SK-N-SH treated with all-trans-retinoic acid at 6 μM for 48 hours (cell line): ENCODE measurements at regions not wholly inside any gene's neighbourhood (a gene's known extent, or its start where the extent isn't known, plus 50 kb on each side); places are given as distances from the start of the nearest gene placed in this dataset.

Experiments
- ARNTL ChIP-seq: fragments of 450-650 bp; formaldehyde crosslinking; IDR thresholded peaks from 2 replicates; pipeline ENCODE4 v1.5.0; 2020; ENCODE audit warnings: low read depth, mild to moderate bottlenecking, moderate library complexity, borderline replicate concordance
- GLIS3 ChIP-seq: fragments of 250-450 bp; sonication (Bioruptor Pico); IDR thresholded peaks from 2 replicates; pipeline ENCODE4 v1.5.0; 2020; ENCODE audit warnings: mild to moderate bottlenecking, moderate library complexity
- ISL1 ChIP-seq: fragments of 250-450 bp; sonication (Bioruptor Pico); IDR thresholded peaks from 2 replicates; pipeline ENCODE4 v2.1.2; 2022; ENCODE audit warnings: mild to moderate bottlenecking, moderate library complexity
- PPARA ChIP-seq: fragments of 250-450 bp; sonication (Bioruptor Pico); IDR thresholded peaks from 2 replicates; pipeline ENCODE4 v1.5.0; 2020; ENCODE audit warnings: mild to moderate bottlenecking, borderline replicate concordance
- RARB ChIP-seq: fragments of 250-450 bp; sonication (Bioruptor Pico); IDR thresholded peaks from 2 replicates; pipeline ENCODE4 v1.8.0; 2021; ENCODE audit warnings: mild to moderate bottlenecking, moderate library complexity
- ZFP3 ChIP-seq: fragments of 250-450 bp; sonication (Bioruptor Pico); IDR thresholded peaks from 2 replicates; pipeline ENCODE4 v1.5.0; 2020; ENCODE audit warnings: mild to moderate bottlenecking, moderate library complexity
- ZFP30 ChIP-seq: fragments of 450-650 bp; formaldehyde crosslinking; IDR thresholded peaks from 2 replicates; pipeline ENCODE4 v1.5.0; 2022; ENCODE audit warnings: mild to moderate bottlenecking, moderate library complexity
- ZNF8 ChIP-seq: fragments of 450-650 bp; formaldehyde crosslinking; IDR thresholded peaks from 2 replicates; pipeline ENCODE4 v1.5.0; 2020; ENCODE audit warnings: mild to moderate bottlenecking, moderate library complexity
- TF ChIP-seq, protein P1 (sequence below): fragments of 250-450 bp; sonication (Bioruptor Pico); IDR thresholded peaks from 2 replicates; pipeline ENCODE4 v1.8.0; 2021; ENCODE audit warnings: low read depth, mild to moderate bottlenecking, moderate library complexity, borderline replicate concordance
- TF ChIP-seq, protein P2 (sequence below): fragments of 250-450 bp; sonication (Bioruptor Pico); IDR thresholded peaks from 2 replicates; pipeline ENCODE4 v1.8.0; 2020; ENCODE audit warnings: mild to moderate bottlenecking, moderate library complexity, borderline replicate concordance
- TF ChIP-seq, protein P3 (sequence below): fragments of 250-450 bp; sonication (Bioruptor Pico); IDR thresholded peaks from 2 replicates; pipeline ENCODE4 v1.5.1; 2021; ENCODE audit warnings: mild to moderate bottlenecking, moderate library complexity

DNA sequence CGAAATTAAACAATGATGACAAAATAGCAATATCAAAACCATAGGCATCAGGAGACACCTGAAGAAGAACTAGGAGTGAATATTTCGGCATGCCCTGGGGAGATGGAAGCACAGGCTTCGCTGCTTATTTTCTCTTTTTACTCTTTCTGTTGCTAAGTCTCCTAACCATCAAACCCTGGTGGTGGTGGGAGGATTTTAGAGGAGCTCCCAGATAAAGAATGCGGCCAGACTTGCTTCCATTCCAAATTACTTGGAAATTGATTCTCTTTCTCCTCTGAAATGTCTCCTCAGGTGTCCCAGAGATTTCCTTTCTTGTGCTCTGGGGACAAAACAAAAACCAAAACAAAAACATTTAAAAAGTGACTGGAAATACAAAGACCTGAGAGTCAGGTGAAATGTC, 243.0 kb downstream of the KBTBD8 start:
- TF ChIP-seq ARNTL (CRISPR knock-in tag) (no peak), RARB (no peak), ISL1 (CRISPR knock-in tag) (no peak), ZFP30 (CRISPR knock-in tag) (no peak), GLIS3 (CRISPR knock-in tag) (no peak), ZNF8 (CRISPR knock-in tag) (no peak), PPARA (CRISPR knock-in tag) (no peak), ZFP3 (CRISPR knock-in tag) (no peak)
- TF ChIP-seq, protein P1, sequence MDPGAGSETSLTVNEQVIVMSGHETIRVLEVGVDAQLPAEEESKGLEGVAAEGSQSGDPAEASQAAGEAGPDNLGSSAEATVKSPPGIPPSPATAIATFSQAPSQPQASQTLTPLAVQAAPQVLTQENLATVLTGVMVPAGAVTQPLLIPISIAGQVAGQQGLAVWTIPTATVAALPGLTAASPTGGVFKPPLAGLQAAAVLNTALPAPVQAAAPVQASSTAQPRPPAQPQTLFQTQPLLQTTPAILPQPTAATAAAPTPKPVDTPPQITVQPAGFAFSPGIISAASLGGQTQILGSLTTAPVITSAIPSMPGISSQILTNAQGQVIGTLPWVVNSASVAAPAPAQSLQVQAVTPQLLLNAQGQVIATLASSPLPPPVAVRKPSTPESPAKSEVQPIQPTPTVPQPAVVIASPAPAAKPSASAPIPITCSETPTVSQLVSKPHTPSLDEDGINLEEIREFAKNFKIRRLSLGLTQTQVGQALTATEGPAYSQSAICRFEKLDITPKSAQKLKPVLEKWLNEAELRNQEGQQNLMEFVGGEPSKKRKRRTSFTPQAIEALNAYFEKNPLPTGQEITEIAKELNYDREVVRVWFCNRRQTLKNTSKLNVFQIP (CRISPR knock-in tag) = no peak
- TF ChIP-seq, protein P2, sequence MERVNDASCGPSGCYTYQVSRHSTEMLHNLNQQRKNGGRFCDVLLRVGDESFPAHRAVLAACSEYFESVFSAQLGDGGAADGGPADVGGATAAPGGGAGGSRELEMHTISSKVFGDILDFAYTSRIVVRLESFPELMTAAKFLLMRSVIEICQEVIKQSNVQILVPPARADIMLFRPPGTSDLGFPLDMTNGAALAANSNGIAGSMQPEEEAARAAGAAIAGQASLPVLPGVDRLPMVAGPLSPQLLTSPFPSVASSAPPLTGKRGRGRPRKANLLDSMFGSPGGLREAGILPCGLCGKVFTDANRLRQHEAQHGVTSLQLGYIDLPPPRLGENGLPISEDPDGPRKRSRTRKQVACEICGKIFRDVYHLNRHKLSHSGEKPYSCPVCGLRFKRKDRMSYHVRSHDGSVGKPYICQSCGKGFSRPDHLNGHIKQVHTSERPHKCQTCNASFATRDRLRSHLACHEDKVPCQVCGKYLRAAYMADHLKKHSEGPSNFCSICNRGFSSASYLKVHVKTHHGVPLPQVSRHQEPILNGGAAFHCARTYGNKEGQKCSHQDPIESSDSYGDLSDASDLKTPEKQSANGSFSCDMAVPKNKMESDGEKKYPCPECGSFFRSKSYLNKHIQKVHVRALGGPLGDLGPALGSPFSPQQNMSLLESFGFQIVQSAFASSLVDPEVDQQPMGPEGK = no peak
- TF ChIP-seq, protein P3, sequence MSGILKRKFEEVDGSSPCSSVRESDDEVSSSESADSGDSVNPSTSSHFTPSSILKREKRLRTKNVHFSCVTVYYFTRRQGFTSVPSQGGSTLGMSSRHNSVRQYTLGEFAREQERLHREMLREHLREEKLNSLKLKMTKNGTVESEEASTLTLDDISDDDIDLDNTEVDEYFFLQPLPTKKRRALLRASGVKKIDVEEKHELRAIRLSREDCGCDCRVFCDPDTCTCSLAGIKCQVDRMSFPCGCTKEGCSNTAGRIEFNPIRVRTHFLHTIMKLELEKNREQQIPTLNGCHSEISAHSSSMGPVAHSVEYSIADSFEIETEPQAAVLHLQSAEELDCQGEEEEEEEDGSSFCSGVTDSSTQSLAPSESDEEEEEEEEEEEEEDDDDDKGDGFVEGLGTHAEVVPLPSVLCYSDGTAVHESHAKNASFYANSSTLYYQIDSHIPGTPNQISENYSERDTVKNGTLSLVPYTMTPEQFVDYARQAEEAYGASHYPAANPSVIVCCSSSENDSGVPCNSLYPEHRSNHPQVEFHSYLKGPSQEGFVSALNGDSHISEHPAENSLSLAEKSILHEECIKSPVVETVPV (CRISPR knock-in tag) = no peak
